ENCODE measurements at regions not wholly inside any gene's neighbourhood (a gene's known extent, or its start where the extent isn't known, plus 50 kb on each side); places are given as distances from the start of the nearest gene placed in this dataset.
"Not testable (repeated sequence)": the region's sequence is repeated elsewhere in the genome, so short reads cannot be mapped to it uniquely, and the experiment has no call there.

DNA sequence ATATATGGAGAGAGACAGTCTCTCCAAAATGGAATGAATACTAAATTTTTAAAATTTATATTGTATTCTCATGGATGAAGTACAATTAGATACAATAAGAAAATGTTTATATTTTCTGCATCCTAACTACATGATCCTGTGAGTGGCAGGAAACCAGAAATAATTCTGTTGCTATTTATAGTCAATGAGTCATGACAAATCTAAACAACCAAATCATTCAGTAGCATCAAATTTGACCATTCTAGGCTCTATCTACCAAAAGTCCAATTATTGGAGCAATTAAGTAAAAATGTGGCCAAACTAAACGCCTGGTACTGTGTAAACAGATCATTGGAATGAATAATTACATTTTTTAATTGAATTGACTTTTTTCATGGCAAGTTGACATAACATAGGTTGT, 959.8 kb downstream of the EPHA7 start:
- H3K27me3 Mint-ChIP-seq = no peaks in the 10 kb centered on the region
- ATAC-seq (replicated peaks) (no peak), DNase-seq (no peak)
- H3K9me3 Mint-ChIP-seq = peaks cover under 1 to 1% of the 10 kb centered on the region in 2 donors
- no peaks in the 10 kb centered on the region for H3K4me1 Mint-ChIP-seq
- no peak overlapping the region for H3K27ac Mint-ChIP-seq
- no peak overlapping the region for H3K4me3 Mint-ChIP-seq
- H3K36me3 Mint-ChIP-seq = no peaks in the 10 kb centered on the region

DNA sequence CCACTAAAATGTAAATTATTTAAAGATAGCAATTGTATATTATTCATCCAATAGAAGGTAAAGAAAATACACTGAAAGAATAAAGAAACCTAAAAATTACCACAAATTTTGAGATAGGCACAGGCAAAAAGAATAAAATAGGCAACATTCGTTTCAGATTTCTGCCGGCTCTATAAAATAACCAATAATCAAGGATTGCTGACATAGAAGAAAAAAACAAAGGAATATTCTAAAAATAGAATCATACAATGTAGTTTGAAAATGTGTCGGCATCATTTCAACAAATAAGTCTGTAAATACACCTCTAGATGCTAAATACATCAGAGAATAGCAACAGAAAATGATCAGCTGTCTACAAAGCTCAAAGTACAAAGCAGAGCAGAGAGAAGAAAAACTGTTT, 973.3 kb downstream of the EPHA7 start:
- no peak overlapping the region for H3K4me3 Mint-ChIP-seq
- H3K4me1 Mint-ChIP-seq = no peaks in the 10 kb centered on the region
- no peak for ATAC-seq (replicated peaks)
- H3K27me3 Mint-ChIP-seq = no peaks in the 10 kb centered on the region
- DNase-seq = no peak
- H3K36me3 Mint-ChIP-seq = no peaks in the 10 kb centered on the region
- H3K9me3 Mint-ChIP-seq = peaks cover 4 to 13% of the 10 kb centered on the region in 2 donors
- no peak overlapping the region for H3K27ac Mint-ChIP-seq

DNA sequence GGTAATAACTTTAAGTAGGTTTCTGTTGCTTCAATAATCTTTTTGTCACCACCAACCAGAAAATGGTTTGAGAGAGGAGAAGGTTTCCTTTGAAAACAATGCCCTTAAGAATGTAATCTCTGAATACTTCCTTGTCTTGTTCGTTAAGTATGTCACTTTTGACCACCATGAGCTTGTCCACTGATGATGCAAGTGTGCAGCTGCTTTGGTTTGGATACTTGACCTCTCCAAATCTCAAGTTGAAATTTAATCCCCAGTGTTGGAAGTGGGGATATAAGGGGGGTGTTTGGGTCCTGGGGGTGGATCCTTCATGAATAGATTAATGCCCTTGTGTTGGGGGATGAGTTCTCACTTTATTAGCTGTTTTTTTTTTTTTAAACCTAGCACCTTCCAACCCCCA, 985.4 kb downstream of the EPHA7 start:
- H3K4me3 Mint-ChIP-seq = no peak overlapping the region
- H3K9me3 Mint-ChIP-seq = peaks cover 0 to 1% of the 10 kb centered on the region in 2 donors
- no peaks in the 10 kb centered on the region for H3K4me1 Mint-ChIP-seq
- DNase-seq = no peak
- no peaks in the 10 kb centered on the region for H3K36me3 Mint-ChIP-seq
- ATAC-seq (replicated peaks) = no peak
- no peaks in the 10 kb centered on the region for H3K27me3 Mint-ChIP-seq
- no peak overlapping the region for H3K27ac Mint-ChIP-seq

DNA sequence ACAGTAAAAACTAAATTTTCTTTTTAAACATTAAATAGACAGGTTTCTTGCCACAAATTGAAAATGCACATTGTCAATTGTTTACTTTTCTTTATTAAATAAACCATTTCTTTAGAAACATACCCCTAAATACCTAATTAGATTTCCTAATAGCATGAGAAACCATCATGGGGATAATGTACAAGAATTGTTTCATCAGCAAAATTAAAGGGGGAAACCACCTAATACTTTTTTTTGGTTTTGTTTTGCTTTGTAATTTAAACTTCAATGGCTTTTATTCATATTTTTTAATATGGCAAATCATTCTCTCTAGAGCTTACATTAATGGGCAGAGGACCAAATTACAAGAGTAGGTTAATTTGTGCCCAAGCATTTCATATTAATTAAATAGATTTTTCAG, 987.9 kb downstream of the EPHA7 start:
- ATAC-seq (replicated peaks) = no peak
- no peak for DNase-seq
- Mint-ChIP-seq H3K27ac (no peak overlapping the region), H3K4me1 (no peaks in the 10 kb centered on the region), H3K36me3 (no peaks in the 10 kb centered on the region), H3K9me3 (peaks cover 0 to 1% of the 10 kb centered on the region in 2 donors), H3K27me3 (no peaks in the 10 kb centered on the region), H3K4me3 (no peak overlapping the region)

DNA sequence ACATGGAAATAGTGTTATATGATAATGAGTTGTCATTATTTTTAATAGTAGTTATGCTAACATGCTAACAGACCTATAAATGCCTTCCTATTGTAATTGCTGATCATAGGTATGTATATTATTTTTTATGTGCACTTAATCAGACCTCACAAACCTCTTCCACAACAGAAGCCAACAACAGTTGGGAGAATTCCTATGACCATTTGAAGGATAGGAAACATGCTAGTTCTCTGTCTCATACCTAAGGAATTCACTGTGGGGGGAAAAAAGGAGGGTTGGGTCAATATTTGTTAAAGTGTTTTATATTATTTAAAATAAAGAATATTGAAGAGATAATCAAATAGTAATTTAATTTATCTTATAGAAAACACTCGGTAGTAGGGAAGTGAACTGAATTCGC, 990.9 kb downstream of the EPHA7 start:
- Mint-ChIP-seq H3K36me3 (no peaks in the 10 kb centered on the region), H3K9me3 (peaks cover 2 to 3% of the 10 kb centered on the region in 2 donors), H3K4me1 (no peaks in the 10 kb centered on the region), H3K4me3 (no peak overlapping the region), H3K27ac (no peak overlapping the region), H3K27me3 (no peaks in the 10 kb centered on the region)
- no peak for DNase-seq
- ATAC-seq (replicated peaks) = no peak

DNA sequence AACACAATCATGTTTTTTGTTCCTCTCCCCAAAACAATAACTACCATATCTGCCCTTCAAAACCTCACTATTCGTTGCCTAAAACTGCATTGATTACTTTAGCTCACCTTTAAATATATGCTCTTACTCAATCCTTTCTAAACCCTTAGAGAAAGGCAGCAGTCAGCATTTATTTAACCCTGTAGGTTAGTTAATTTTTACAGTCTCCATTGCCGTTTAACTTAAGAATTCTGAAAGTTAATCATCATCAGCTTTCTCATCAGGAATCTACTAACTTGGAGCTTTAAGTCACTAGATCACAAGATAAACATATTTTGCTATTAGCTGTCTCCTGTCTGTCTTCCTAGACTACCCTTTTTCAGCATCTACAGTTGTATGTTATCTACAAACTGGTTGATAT, 991.9 kb downstream of the EPHA7 start:
- Mint-ChIP-seq H3K9me3 (peaks cover 2 to 3% of the 10 kb centered on the region in 2 donors), H3K27ac (no peak overlapping the region), H3K27me3 (no peaks in the 10 kb centered on the region), H3K4me1 (no peaks in the 10 kb centered on the region), H3K36me3 (no peaks in the 10 kb centered on the region), H3K4me3 (no peak overlapping the region)
- ATAC-seq (replicated peaks) = no peak
- no peak for DNase-seq

DNA sequence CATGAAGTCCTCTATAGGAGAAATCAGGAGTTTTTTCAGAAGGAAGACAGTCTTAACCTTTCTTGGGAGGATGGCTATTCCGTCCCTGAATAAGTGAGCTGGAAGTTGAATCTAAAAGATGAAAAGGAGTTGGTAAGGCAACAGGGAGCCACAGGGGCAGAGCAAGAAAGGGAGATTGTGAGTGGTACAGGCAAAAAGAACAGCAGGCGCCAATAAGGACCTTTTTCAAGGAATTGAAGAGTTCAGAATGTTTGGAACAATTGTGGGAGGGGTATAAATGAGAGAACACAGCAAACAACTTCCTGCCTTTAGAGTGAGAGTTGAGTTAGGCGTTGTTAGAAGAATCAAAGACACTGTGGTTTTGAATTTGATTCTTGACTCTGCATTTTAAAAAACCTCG, 1003.7 kb downstream of the EPHA7 start:
- peaks cover 0 to 7% of the 10 kb centered on the region in 2 donors for H3K9me3 Mint-ChIP-seq
- DNase-seq (no peak), ATAC-seq (replicated peaks) (no peak)
- H3K27me3 Mint-ChIP-seq = no peaks in the 10 kb centered on the region
- no peaks in the 10 kb centered on the region for H3K36me3 Mint-ChIP-seq
- H3K4me1 Mint-ChIP-seq = no peaks in the 10 kb centered on the region
- no peak overlapping the region for H3K27ac Mint-ChIP-seq
- no peak overlapping the region for H3K4me3 Mint-ChIP-seq

DNA sequence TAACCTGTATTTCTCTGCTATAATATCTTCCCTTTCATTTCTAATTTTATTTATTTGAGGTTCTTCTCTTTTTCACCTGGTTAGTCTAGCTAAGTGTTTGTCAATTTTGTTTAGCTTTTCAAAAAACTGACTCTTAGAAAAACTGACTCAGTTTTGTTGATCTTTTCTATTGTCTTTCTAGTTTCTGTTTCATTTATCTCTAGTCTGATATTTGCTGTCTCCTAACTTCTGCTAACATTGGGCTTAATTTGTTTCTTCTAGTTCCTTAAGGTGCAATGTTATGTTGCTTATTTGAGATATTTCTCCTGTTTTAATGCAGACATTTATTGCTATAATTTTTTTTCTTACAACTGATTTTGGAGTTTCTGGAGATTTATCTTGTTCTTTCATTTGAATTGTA, 1011.0 kb downstream of the EPHA7 start:
- peaks cover 0 to 6% of the 10 kb centered on the region in 2 donors for H3K9me3 Mint-ChIP-seq
- no peaks in the 10 kb centered on the region for H3K4me1 Mint-ChIP-seq
- H3K27me3 Mint-ChIP-seq = no peaks in the 10 kb centered on the region
- H3K36me3 Mint-ChIP-seq = no peaks in the 10 kb centered on the region
- no peak for ATAC-seq (replicated peaks)
- no peak for DNase-seq
- H3K4me3 Mint-ChIP-seq = no peak overlapping the region
- H3K27ac Mint-ChIP-seq = no peak overlapping the region

DNA sequence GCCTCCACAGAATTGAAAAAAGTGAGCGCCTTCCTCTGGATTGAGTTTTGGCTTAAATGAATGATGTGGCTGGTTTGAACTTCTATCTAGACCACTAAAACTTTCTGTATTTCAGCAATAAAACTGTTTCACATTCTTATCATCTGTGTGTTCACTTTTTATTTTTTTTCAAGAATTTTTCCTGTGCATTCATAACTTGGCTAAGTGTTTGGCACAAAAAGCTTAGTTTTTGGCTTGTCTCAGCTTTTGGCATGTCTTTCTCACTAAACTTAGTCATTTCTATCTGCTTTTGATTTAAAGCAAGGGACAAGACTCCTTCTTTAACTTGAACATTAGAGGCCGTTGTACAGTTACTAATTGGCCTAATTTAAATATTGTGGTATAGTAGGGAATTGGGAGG, 1015.1 kb downstream of the EPHA7 start:
- ATAC-seq (replicated peaks) (no peak), DNase-seq (no peak)
- Mint-ChIP-seq H3K4me3 (no peak overlapping the region), H3K27me3 (no peaks in the 10 kb centered on the region), H3K27ac (no peak overlapping the region), H3K36me3 (no peaks in the 10 kb centered on the region), H3K9me3 (peaks cover 0 to 1% of the 10 kb centered on the region in 2 donors), H3K4me1 (no peaks in the 10 kb centered on the region)

DNA sequence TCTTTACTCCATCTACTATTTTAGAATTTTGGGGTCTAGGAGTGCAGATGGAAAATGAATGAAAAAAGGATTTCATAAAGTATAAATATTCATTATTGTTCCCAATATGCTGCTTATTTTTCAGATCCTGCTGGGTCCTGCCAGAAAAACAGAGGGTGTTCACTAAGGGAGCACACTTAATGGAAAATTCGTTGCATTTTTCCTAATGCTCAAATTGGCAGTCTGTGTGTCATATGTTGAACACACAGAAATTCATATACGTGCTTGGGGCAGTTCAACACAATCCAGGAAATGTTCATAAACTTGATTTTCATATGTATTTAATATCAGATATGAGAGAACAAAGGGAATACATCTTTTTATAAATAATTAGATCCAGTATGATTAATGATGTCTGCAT, 1019.4 kb downstream of the EPHA7 start:
- Mint-ChIP-seq H3K4me1 (no peaks in the 10 kb centered on the region), H3K4me3 (no peak overlapping the region), H3K9me3 (peaks cover 0 to 4% of the 10 kb centered on the region in 2 donors), H3K27ac (no peak overlapping the region), H3K36me3 (no peaks in the 10 kb centered on the region), H3K27me3 (no peaks in the 10 kb centered on the region)
- no peak for ATAC-seq (replicated peaks)
- no peak for DNase-seq

DNA sequence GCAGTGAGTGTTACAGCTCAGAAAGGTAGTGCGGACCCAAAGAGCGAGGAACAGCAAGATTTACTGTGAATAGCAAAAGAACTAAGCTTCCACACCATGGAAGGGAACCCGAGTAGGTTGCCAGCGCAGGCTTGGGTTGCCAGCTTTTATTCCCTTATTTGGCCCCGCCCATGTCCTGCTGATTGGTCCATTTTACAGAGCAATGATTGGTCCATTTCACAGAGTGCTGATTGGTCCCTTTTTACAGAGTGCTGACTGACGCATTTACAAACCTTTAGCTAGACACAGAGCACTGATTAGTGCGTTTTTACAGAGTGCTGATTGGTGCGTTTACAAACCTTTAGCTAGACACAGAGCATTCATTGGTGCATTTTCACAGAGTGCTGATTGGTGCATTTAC, 1030.7 kb downstream of the EPHA7 start:
- H3K9me3 Mint-ChIP-seq; H3K4me1 Mint-ChIP-seq; H3K36me3 Mint-ChIP-seq; H3K27me3 Mint-ChIP-seq; DNase-seq; H3K4me3 Mint-ChIP-seq; H3K27ac Mint-ChIP-seq; ATAC-seq (replicated peaks): not testable (repeated sequence)

DNA sequence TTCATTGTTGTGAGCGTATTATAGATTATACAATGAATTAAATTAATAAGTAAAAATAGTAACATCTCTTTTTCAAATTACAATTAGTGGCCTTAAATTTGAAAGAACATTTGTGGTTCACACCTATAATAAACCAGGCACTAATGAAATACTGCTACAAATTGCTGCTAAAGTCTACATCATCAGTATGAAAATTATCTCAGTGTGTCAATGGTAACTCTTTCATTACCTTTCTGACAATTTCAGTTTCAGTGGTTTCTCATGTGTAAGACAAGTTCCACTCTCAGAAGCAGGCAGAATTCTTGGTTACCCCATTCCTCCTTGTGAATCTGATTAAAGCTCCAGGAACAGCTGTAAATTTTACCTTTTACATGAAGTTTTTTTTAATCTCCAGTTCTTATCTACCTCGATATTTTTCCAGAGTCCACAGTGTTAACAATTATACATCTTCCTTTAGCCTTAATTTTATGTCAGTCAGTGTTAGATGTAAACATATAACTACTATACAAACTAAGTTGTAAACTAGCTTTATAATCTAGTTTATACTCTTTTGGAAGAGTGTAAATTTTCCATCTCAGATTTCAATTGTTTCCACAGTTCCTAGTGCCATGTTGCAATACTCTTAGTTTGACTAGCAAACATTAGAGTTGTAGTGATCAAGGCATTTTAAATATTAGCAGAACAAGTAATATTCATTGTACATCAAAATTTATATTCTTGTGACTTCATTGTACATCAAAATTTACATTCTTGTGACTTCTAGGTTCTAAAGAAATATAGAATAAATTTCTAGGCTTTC, 1038.4 kb downstream of the EPHA7 start:
- no peaks in the 10 kb centered on the region for H3K9me3 Mint-ChIP-seq
- ATAC-seq (replicated peaks) (no peak), DNase-seq (no peak)
- H3K36me3 Mint-ChIP-seq = no peaks in the 10 kb centered on the region
- H3K27ac Mint-ChIP-seq = no peak overlapping the region
- H3K4me1 Mint-ChIP-seq = no peaks in the 10 kb centered on the region
- H3K27me3 Mint-ChIP-seq = no peaks in the 10 kb centered on the region
- H3K4me3 Mint-ChIP-seq = no peak overlapping the region

DNA sequence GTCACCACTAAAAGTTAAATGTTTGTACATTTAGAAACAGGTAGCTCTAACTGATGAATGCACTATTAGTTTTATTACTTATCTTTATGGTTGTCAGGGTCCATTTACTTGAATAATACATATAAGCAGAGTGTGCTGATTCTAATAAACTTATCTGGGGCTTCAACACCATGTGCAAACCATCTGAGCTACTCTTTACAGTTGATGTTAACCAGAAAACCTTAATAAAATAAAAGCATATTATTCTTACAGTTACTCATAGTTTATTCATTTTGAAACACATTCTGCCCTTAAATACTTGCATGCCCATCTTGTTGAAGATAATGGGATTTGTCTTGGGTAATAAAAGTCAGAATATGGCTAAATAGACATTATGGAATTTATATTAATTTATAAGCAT, 1042.2 kb downstream of the EPHA7 start:
- Mint-ChIP-seq H3K4me1 (no peaks in the 10 kb centered on the region), H3K9me3 (no peaks in the 10 kb centered on the region), H3K27ac (no peak overlapping the region), H3K4me3 (no peak overlapping the region), H3K36me3 (no peaks in the 10 kb centered on the region), H3K27me3 (no peaks in the 10 kb centered on the region)
- DNase-seq (no peak), ATAC-seq (replicated peaks) (no peak)

DNA sequence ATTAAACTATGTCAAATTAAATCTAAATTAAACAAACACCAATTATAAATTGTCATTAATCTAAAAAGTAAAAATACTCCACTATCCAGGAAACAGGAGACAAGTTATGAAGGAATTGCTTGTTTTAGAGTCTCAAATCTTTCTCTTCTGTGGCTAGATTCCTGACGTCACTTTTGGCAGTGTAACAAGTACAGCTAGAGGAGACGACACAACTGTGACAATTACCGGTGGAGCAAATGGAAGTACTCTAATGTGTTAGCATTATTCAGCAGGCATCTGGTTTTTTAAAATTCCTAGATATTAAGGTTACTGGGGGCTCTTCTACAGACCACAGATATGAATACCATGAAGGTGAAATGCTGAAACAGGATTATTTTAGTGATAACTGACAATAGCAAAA, 1042.7 kb downstream of the EPHA7 start:
- Mint-ChIP-seq H3K27ac (no peak overlapping the region), H3K4me1 (no peaks in the 10 kb centered on the region), H3K27me3 (no peaks in the 10 kb centered on the region), H3K4me3 (no peak overlapping the region), H3K9me3 (no peaks in the 10 kb centered on the region), H3K36me3 (no peaks in the 10 kb centered on the region)
- DNase-seq (no peak), ATAC-seq (replicated peaks) (no peak)

DNA sequence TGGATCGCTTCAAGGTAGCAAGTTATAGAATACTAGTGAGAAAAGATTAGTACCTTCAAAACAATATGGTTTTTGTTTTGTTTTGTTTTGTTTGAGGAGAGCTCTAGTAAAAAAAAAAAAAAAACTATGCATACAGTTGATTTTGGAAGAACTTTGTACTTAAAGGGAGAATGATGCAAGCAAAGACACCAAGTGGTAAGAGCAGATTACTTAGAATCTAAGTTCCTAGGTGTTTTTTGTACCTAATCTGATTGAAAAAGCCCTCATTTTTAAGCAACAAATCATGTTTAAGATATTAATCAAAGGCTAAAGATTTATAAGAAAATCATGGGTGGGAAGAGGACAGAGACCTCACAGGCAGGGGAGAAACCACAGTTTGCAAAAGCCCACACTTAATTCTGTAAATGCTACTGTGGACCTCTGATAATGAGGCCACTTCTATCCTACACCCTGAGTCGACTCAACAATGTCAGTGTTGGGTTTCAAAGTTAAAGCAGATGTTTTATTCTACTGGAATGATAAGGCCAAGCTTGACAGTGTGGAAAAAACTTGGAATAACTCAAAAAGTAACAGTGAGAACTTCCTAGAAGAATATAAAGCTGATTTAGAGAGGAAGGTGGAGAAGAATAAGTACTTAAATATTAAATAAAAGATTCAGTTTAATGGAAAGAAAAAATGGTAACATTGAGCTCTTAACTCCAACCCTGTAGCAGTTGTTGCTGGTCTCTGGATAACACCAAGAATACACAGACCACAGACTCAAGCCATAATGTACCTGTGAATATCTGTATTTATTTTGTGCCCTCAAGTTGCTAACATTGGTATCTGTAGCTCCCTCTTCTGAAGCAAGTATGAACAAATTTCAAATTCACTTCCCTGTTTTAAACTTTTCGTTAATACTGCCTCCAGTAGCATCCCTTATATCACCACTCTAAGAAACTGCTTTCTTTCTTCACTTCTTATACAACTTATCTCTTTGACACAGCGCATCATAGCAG, 1047.8 kb downstream of the EPHA7 start:
- Mint-ChIP-seq H3K36me3 (no peaks in the 10 kb centered on the region), H3K9me3 (no peaks in the 10 kb centered on the region), H3K27me3 (no peaks in the 10 kb centered on the region)

More for the DNA sequence above, 1047.8 kb downstream of the EPHA7 start:
- no peak overlapping the region for H3K27ac Mint-ChIP-seq
- H3K4me3 Mint-ChIP-seq = no peak overlapping the region
- H3K4me1 Mint-ChIP-seq = no peaks in the 10 kb centered on the region
- ATAC-seq (replicated peaks) (no peak), DNase-seq (no peak)
